SK-N-SH (cell line): ENCODE measurements at regions not wholly inside any gene's neighbourhood (a gene's known extent, or its start where the extent isn't known, plus 50 kb on each side); places are given as distances from the start of the nearest gene placed in this dataset.

Experiments
- CTCF ChIP-seq: fragments of 200-600 bp; sonication (generic); IDR thresholded peaks from 2 replicates; pipeline ENCODE4 v1.6.1; 2017; ENCODE audit warnings: antibody characterized with exemption, mild to moderate bottlenecking, moderate library complexity
- ELF1 ChIP-seq: IDR thresholded peaks from 2 replicates; pipeline ENCODE4 v1.4.0; 2012
- EZH2phosphoT487 ChIP-seq: fragments of 200-600 bp; sonication (generic); IDR thresholded peaks from 2 replicates; pipeline ENCODE4 v1.6.1; 2017; ENCODE audit warnings: low read depth, mixed run types, mild to moderate bottlenecking, antibody characterized with exemption, moderate library complexity, borderline replicate concordance
- FOXJ3 ChIP-seq: sonication (generic); formaldehyde crosslinking; IDR thresholded peaks from 2 replicates; pipeline ENCODE4 v1.5.1; 2020; ENCODE audit warnings: mild to moderate bottlenecking, missing genetic modification reagents
- MEF2A ChIP-seq: IDR thresholded peaks from 2 replicates; pipeline ENCODE4 v1.4.0; 2012; ENCODE audit warnings: low read depth, borderline replicate concordance
- NFIC ChIP-seq: IDR thresholded peaks from 2 replicates; pipeline ENCODE4 v1.4.0; 2012; ENCODE audit warnings: borderline replicate concordance
- NRF1 ChIP-seq: IDR thresholded peaks from 2 replicates; pipeline ENCODE4 v1.6.1; 2012; ENCODE audit warnings: low read depth, mild to moderate bottlenecking, low read length
- POLR2AphosphoS5 ChIP-seq: IDR thresholded peaks from 2 replicates; pipeline ENCODE4 v1.6.1; 2012; ENCODE audit warnings: low read depth, low read length
- REST ChIP-seq: IDR thresholded peaks from 2 replicates; pipeline ENCODE4 v1.6.1; 2012; ENCODE audit warnings: mild to moderate bottlenecking, low read depth, low read length, moderate library complexity
- RXRA ChIP-seq: IDR thresholded peaks from 2 replicates; pipeline ENCODE4 v1.4.0; 2012; ENCODE audit warnings: low read depth, mild to moderate bottlenecking, borderline replicate concordance
- TAF1 ChIP-seq: IDR thresholded peaks from 2 replicates; pipeline ENCODE4 v1.6.1; 2012; ENCODE audit warnings: low read depth, mild to moderate bottlenecking, low read length, moderate library complexity, borderline replicate concordance
- TEAD4 ChIP-seq: IDR thresholded peaks from 2 replicates; pipeline ENCODE4 v1.4.0; 2012; ENCODE audit warnings: mild to moderate bottlenecking, borderline replicate concordance; ENCODE audit not compliant: insufficient read depth
- USF2 ChIP-seq: fragments of 150-350 bp; IDR thresholded peaks from 2 replicates; pipeline ENCODE4 v1.6.1; 2017; ENCODE audit warnings: antibody characterized with exemption, low read length, low read depth, borderline replicate concordance
- ZBTB33 ChIP-seq: IDR thresholded peaks from 2 replicates; pipeline ENCODE4 v1.4.0; 2012; ENCODE audit warnings: low read depth, borderline replicate concordance

- TF ChIP-seq CTCF, result no peak
- TF ChIP-seq ELF1, result no peak
- TF ChIP-seq REST, result no peak
- no peak for TF ChIP-seq TAF1
- no peak for TF ChIP-seq TEAD4
- TF ChIP-seq NRF1, result no peak
- TF ChIP-seq RXRA, result no peak
- TF ChIP-seq EZH2phosphoT487, result no peak
- TF ChIP-seq USF2, result no peak
- no peak for TF ChIP-seq FOXJ3 (CRISPR knock-in tag)
- TF ChIP-seq NFIC, result no peak
- no peak for TF ChIP-seq POLR2AphosphoS5
- no peak for TF ChIP-seq ZBTB33
- no peak for TF ChIP-seq MEF2A
These were observed 247.2 kb downstream of the CETN3 start for GRCh38 chr5:90162324-90162723.
